Tibial artery (tissue), 4 donors: ENCODE measurements at regions not wholly inside any gene's neighbourhood (a gene's known extent, or its start where the extent isn't known, plus 50 kb on each side); places are given as distances from the start of the nearest gene placed in this dataset.

ENCODE experiments used
- DNase-seq, 2 donors: peaks; one replicate each; pipeline ENCODE4 v3.0.0-alpha.2; 2019
- H3K27ac ChIP-seq, 2 donors: fragments of 200-600 bp; sonication (generic) in 1 of 2; 1 replicate in 1 of 2; 2 replicates in 1 of 2; pipeline ENCODE4 v1.5.1; 2018 to 2019; ENCODE audit warnings: mild to moderate bottlenecking in 1 of 2
- H3K27me3 ChIP-seq, 2 donors: fragments of 200-600 bp; sonication (generic) in 1 of 2; one replicate each; pipeline versions ENCODE4 v1.5.1 to v1.6.0; 2016 to 2019
- H3K36me3 ChIP-seq, 3 donors: fragments of 200-600 bp; sonication (generic) in 2 of 3; one replicate each; pipeline ENCODE4 v1.5.1; 2016 to 2019; ENCODE audit warnings: mild to moderate bottlenecking in 2 of 3
- H3K4me1 ChIP-seq, 4 donors: fragments of 200-600 bp; sonication (generic) in 2 of 4; 1 replicate in 3 of 4; 2 replicates in 1 of 4; pipeline ENCODE4 v1.5.1; 2016 to 2019
- H3K4me3 ChIP-seq, 2 donors: fragments of 200-600 bp; sonication (generic) in 1 of 2; 1 replicate in 1 of 2; 2 replicates in 1 of 2; pipeline ENCODE4 v1.5.1; 2018 to 2019; ENCODE audit warnings: mild to moderate bottlenecking in 2 of 2
- H3K9me3 ChIP-seq, 3 donors: fragments of 200-600 bp; sonication (generic) in 1 of 3; one replicate each; pipeline ENCODE4 v1.5.1; 2016 to 2019
- intact Hi-C: fragments of 100-400 bp; cut with DNase I; formaldehyde crosslinking; loops from one replicate; pipeline ENCODE4 v1.15.0; 2023; ENCODE audit warnings: low total_unique reads
- TF ChIP-seq, protein P1 (sequence below), 2 experiments: fragments of 200-600 bp in 1 of 2; fragments of 450-650 bp in 1 of 2; IDR thresholded peaks; one replicate each; pipeline ENCODE4 v1.5.1; 2017 to 2019; ENCODE audit warnings: antibody characterized with exemption in 2 of 2, mild to moderate bottlenecking in 1 of 2, moderate library complexity in 1 of 2

DNA sequence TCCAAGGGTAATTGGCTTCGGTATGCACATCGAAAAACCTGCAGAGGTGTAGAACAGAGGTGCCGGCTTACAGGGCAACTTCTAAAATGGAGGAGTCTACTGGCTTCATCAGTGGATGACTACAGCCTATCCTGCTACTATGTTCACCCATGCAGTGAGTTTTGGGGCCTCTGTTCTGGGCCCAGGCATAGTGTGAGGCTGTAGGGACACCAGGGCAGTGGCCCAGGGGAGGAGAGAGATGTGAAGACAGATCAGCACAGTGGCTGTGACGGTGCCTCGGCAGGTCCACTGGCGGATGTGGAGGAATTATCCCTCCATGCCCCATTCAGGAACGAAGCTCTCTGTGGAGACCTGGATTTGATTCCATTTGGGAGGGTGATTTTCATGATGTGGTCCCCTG is 235.3 kb upstream of the MKI67 start:
- intact Hi-C loops = no loop called here
- no peaks in the 10 kb centered on the region for H3K9me3 ChIP-seq
- no peak for DNase-seq
- no peaks in the 10 kb centered on the region for H3K4me1 ChIP-seq
- H3K27ac ChIP-seq = no peak overlapping the region
- H3K36me3 ChIP-seq = no peaks in the 10 kb centered on the region
- TF ChIP-seq, protein P1, sequence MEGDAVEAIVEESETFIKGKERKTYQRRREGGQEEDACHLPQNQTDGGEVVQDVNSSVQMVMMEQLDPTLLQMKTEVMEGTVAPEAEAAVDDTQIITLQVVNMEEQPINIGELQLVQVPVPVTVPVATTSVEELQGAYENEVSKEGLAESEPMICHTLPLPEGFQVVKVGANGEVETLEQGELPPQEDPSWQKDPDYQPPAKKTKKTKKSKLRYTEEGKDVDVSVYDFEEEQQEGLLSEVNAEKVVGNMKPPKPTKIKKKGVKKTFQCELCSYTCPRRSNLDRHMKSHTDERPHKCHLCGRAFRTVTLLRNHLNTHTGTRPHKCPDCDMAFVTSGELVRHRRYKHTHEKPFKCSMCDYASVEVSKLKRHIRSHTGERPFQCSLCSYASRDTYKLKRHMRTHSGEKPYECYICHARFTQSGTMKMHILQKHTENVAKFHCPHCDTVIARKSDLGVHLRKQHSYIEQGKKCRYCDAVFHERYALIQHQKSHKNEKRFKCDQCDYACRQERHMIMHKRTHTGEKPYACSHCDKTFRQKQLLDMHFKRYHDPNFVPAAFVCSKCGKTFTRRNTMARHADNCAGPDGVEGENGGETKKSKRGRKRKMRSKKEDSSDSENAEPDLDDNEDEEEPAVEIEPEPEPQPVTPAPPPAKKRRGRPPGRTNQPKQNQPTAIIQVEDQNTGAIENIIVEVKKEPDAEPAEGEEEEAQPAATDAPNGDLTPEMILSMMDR (IDR thresholded peaks at IDR 0.05) = no peak
- H3K27me3 ChIP-seq = no peaks in the 10 kb centered on the region
- no peak overlapping the region for H3K4me3 ChIP-seq

DNA sequence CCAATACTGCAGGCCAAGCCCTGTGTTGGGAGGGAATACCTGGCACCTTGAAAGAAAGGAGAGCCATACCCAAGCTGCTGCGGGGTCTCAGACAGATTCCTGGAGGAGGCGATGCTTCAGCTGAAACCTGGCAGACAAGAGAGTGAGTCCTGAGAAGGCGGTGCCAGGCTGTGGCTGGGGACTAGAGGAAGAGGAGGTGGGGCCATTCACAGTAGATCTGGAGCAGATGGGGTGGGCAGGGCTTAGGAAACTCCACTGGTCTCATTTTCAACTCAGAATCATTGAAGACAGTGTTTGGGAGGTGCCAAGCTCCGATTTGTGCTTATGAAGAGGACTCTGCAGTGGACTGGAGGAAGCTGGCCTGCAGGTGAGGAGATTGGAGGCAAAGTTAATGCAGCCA is 236.3 kb upstream of the MKI67 start:
- TF ChIP-seq, protein P1 (IDR thresholded peaks at IDR 0.05) = no peak
- Histone ChIP-seq H3K4me3 (no peak overlapping the region), H3K27ac (no peak overlapping the region), H3K36me3 (no peaks in the 10 kb centered on the region), H3K27me3 (no peaks in the 10 kb centered on the region), H3K4me1 (no peaks in the 10 kb centered on the region), H3K9me3 (no peaks in the 10 kb centered on the region)
- no peak for DNase-seq
- intact Hi-C loops = no loop called here

DNA sequence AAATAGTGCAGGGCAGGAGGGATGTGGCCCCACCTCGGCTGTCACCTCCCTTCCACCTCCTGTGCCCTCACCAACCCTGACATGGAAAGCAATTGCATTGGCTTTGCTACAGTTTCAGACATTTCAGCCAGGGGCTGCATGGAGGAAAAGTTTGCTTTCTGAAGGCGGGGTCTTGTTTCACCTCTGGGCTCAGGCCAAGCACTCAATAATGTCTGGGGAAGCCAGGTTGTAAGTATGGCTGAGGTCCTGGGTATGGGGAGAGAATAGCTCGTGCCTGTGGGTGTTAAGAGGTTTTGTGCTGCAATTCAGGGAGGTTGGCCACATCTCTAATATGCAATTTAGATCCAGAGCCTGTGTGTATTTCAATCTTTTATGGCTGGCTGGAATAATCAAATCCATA is 238.4 kb upstream of the MKI67 start:
- no peaks in the 10 kb centered on the region for H3K9me3 ChIP-seq
- intact Hi-C loops = no loop called here
- TF ChIP-seq, protein P1 (IDR thresholded peaks at IDR 0.05) = no peak
- H3K27me3 ChIP-seq = no peaks in the 10 kb centered on the region
- H3K4me1 ChIP-seq = no peaks in the 10 kb centered on the region
- no peak overlapping the region for H3K4me3 ChIP-seq
- no peak overlapping the region for H3K27ac ChIP-seq
- no peak for DNase-seq
- no peaks in the 10 kb centered on the region for H3K36me3 ChIP-seq

DNA sequence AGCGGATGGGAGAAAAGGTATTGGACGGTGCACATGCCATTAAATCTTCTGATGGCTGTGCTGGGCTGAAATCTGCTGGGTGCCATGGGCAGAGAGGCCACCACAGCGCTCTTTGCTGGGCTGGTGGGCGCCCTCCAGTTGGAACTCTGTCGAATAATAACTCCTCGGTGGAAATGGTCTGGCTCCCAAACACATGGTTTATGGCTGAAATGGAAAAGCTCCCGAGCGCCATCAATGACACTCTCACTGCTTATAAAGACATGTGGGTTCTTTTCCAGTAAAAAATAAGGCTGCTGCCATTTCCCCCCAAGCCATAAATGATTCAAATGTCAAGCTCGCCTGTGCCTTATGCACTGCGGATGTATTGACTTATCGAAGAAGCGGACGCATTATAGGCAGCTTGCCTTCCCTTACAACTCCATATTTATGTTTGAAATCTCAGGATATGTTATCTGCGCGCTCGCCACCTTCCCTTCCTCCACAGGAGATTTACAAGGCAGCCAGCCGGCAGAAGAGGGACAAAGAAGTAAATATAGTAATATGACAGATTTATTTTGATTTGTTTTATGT is 239.0 kb upstream of the MKI67 start:
- Histone ChIP-seq H3K4me1 (no peaks in the 10 kb centered on the region), H3K27ac (no peak overlapping the region), H3K27me3 (no peaks in the 10 kb centered on the region), H3K4me3 (no peak overlapping the region), H3K36me3 (no peaks in the 10 kb centered on the region), H3K9me3 (no peaks in the 10 kb centered on the region)
- intact Hi-C loops = no loop called here
- no peak for DNase-seq
- TF ChIP-seq, protein P1 (IDR thresholded peaks at IDR 0.05) = no peak

DNA sequence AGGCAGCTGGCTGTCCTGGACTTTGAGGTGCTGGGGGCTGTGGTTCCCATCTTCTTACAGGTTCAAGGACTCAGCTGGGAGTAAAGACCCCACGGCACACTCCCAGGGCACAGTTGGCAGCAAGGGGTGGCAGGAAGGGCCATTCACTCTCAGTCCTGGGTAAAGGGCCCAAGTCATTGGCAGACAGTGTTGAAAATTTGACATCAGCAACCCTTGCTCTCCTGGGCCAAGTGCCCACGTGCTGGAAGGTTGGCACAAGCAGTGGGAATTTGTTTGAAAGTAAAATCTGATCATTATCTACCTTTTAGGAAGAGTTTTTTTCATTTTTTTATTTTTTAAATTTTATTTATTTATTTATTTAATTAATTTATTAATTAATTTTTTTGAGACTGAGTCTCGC is 241.6 kb upstream of the MKI67 start:
- no peak for DNase-seq
- no peaks in the 10 kb centered on the region for H3K9me3 ChIP-seq
- no peaks in the 10 kb centered on the region for H3K36me3 ChIP-seq
- no peak overlapping the region for H3K4me3 ChIP-seq
- H3K4me1 ChIP-seq = no peaks in the 10 kb centered on the region
- H3K27ac ChIP-seq = no peak overlapping the region
- no peaks in the 10 kb centered on the region for H3K27me3 ChIP-seq
- TF ChIP-seq, protein P1 (IDR thresholded peaks at IDR 0.05) = no peak
- intact Hi-C loops = no loop called here

DNA sequence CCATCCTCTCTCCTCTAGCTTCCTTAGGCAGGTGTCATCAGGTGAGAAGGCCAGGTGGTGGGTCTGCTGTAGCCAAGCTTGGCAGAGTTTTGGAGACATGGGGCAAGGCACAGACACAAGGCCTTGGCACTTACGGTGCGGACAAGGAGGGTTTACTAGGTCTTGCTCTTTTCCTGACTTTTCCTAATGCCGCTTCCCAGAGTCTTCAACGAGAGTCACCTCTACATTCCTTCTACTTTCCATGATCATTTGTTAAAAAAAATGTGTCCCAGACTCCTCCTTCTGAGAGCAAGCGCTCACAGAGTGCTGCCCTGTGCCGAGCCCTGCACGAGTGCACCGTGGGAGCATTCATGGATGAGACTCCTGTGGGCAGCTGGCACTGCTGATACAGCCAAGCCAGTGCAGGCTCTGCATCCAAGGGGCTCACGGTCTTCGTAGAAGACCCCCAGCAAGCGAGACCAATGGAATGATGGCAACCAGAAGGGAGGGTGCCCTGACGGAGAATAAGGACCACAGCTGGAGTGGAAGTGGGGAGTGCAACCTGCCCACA is 243.0 kb upstream of the MKI67 start:
- Histone ChIP-seq H3K4me3 (no peak overlapping the region), H3K4me1 (no peaks in the 10 kb centered on the region), H3K27me3 (no peaks in the 10 kb centered on the region), H3K36me3 (no peaks in the 10 kb centered on the region), H3K27ac (no peak overlapping the region), H3K9me3 (no peaks in the 10 kb centered on the region)
- no peak for DNase-seq
- TF ChIP-seq, protein P1 (IDR thresholded peaks at IDR 0.05) = no peak
- intact Hi-C loops = no loop called here
